Amniotic stem cell (primary cell): ENCODE measurements at regions not wholly inside any gene's neighbourhood (a gene's known extent, or its start where the extent isn't known, plus 50 kb on each side); places are given as distances from the start of the nearest gene placed in this dataset.

Source experiments
- DNase-seq: peaks from one replicate; lab custom pipeline; 2025; lab: John Stamatoyannopoulos, UW

DNA sequence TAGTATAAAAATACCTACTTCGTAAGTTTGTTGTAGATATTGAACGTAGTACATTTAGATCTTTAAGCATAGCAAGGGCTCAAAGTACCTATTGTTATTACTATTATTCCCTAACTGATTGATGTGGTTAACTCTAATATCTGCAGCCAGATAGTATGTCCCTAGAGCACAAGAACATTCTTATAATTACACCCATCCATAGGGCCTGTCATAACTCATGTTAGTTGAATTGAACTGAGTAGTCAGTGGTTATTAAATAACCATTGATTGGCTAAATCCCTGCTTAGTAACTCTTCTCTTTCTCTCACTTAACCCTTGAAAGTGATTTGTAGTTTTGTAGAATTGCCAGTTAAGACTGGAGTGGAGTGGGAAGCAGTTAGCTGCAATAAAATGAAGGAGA is 207.5 kb upstream of the HS3ST5 start:
- no peak for DNase-seq

GRCh38 chr6:114543696-114544095 is 200.9 kb upstream of the HS3ST5 start:
- no peak for DNase-seq

DNA sequence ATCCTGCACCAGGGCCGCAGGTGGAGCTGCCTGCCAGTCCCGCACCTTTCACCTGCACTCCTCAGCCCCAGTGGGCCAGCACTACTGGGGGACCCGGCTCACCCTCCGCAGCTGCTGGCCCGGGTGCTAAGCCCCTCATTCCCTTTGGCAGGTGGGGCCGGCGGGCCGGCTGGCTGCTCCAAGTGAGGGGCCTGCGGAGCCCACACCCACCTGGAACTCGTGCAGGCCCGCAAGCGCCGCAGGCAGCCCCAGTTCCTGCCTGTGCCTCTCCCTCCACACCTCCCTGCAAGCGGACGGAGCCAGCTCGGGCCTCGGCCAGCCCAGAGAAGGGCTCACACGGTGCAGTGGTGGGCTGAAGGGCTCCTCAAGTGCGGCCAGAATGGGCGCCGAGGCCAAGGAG is 199.0 kb upstream of the HS3ST5 start:
- DNase-seq = no peak

- no peak for DNase-seq
Measured at GRCh38 chr6:114537977-114538376, 195.2 kb upstream of the HS3ST5 start.

GRCh38 chr6:114534813-114535212 is 192.0 kb upstream of the HS3ST5 start:
- no peak for DNase-seq

DNA sequence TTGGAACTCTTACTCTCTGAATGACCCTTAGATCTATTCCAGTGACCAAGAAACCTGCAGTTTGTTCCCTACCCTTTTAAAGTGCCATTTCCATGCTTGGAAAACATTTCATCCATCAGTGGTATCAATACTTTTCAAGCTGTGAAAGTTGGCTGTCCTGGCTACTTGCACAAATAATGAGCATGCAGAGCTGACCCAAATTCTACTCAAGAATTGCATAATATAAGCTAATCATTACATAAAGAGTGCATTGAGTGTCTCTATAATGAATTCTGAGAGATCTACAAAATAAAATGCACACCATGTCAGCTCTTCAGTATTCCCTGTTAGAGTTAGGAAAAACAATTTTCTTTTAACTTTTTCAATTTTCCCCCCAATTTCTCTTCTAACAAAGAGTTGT is 181.3 kb upstream of the HS3ST5 start:
- no peak for DNase-seq

GRCh38 chr6:114523508-114523907 is 180.7 kb upstream of the HS3ST5 start:
- no peak for DNase-seq

- DNase-seq = no peak
Measured at GRCh38 chr6:114521926-114522325, 179.1 kb upstream of the HS3ST5 start.

DNA sequence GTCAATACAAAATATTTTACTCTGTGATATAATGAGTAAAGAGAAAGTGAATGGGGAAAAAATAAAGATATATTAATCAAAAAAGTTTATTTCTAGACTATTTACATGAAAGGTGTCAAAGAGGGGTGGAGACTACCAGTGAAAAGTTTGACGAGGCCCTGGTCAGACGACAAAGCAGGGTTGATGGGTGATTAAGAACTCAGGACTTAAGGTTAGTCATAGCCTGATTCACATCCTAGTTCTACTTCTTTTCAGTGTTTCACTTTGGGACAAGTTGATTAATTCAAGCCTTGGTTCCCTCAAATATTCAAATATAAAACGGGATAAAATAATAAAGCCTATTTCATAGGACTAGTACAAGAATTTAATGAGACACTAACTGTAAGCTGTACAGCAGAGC is 178.2 kb upstream of the HS3ST5 start:
- no peak for DNase-seq

DNA sequence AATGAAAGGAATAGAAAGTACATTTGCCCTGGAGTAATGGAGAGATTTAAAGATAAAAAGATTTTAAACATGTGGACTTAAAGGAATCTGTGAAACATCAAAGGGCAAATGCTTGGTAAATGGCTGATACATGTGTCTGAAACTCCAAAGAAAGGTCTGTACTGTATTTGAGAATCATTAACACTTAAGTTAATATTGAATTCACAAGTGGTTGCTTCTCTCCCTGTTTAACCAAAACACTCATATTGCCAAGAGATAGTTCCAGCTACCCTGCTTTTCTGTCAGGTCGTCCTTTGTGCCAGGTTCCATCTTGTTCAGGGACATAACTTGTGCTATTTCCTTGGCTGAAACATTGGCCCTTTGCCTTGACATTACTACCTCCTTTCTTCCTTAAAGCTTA is 171.3 kb upstream of the HS3ST5 start:
- DNase-seq = no peak

GRCh38 chr6:114471450-114471849 is 128.6 kb upstream of the HS3ST5 start:
- DNase-seq = no peak

DNA sequence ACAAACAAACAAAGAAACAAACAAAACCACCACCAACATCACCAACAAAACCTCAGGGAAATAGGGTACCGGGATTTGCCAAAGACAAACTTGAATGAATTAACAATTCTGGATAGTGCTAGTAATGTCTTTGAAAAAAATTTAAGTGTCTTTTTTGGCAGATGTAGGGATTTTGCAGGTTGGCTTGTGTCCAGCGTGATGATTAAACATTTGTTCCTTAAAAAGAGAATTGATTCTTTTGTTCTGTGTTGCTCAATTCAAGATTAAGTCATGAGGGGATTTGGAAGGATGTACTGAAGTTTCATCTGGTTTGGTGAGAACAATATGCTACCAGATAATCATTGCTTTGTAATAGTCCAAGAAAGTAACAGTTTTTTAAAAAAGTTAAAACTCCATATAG is 125.1 kb upstream of the HS3ST5 start:
- no peak for DNase-seq

- no peak for DNase-seq
Measured at GRCh38 chr6:114465511-114465910, 122.7 kb upstream of the HS3ST5 start.

- DNase-seq = no peak
Measured at GRCh38 chr6:114453737-114454276, 111.0 kb upstream of the HS3ST5 start.

DNA sequence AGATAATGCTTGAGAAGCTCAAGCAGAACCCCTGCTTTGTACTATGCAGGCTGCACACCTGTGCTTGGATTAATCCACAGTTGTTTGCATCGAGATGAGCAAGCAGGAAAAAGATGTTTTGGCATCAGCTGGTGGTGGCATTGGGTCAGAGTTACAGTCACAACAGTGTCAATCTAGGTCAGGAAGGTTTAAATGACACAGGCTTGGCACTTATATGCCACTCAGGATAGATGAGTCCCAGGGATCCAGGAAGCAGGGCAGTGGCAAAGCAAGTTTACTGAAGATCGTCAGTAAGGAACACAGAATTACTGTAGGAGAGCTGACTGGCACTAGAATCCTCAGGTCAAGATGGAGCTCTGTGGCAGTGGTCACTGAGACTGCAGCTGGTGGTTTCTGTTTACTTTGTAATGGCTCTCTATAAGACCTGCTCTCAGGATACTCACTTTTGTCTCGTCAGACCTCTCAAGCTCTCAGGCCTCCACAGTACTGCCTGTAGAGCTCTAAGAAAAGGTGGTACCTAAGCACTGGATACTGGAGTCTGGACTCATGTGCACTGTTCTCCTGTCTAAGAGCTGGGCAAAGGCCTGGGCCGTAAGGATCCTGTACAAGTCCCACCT is 110.1 kb upstream of the HS3ST5 start:
- DNase-seq = no peak

GRCh38 chr6:114450631-114451030 is 107.8 kb upstream of the HS3ST5 start:
- DNase-seq = no peak

GRCh38 chr6:114449659-114450058 is 106.8 kb upstream of the HS3ST5 start:
- no peak for DNase-seq

DNA sequence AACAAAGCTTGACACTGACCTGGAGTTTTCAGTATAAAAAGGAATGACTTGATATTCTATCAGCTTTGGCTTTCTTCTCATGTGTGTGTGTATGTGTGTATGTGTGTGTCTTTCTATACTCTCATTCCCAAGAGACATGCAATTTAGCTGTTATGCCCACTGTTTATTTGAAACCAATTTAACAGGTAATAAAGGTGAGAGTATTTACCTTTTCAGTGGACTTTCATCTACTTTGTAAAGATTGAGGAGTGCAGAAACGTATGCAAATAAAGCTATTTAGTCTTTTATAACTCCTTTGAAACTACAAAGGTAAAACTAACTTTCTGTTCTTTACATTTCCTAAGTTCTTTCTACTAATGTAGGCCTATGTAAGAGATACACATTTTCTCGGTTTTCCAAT is 103.5 kb upstream of the HS3ST5 start:
- DNase-seq = no peak

DNA sequence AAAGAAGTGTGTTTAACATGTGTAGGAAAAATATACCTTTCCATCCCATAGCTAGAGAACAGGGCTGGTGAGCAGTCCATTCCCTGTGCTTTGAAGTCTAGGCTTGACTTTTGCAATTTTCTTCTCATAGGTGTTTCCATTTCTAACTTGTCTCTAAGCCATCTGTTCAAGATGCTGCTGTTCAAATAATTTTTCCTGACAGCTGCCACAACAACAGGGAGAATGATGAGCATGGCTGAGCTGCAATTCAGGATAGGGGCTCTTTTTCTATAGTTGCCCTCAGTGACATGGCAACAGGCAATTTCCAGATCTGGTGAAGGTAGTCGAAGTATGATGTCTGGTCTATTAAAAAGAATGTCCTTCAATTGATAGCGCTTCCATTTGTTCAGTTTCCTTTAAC is 103.0 kb upstream of the HS3ST5 start:
- no peak for DNase-seq

GRCh38 chr6:114439411-114439810 is 96.6 kb upstream of the HS3ST5 start:
- no peak for DNase-seq

GRCh38 chr6:114437235-114437634 is 94.4 kb upstream of the HS3ST5 start:
- DNase-seq = no peak

GRCh38 chr6:114436691-114437090 is 93.9 kb upstream of the HS3ST5 start:
- DNase-seq = no peak

- DNase-seq = no peak
Measured at GRCh38 chr6:114435985-114436384, 93.2 kb upstream of the HS3ST5 start.

DNA sequence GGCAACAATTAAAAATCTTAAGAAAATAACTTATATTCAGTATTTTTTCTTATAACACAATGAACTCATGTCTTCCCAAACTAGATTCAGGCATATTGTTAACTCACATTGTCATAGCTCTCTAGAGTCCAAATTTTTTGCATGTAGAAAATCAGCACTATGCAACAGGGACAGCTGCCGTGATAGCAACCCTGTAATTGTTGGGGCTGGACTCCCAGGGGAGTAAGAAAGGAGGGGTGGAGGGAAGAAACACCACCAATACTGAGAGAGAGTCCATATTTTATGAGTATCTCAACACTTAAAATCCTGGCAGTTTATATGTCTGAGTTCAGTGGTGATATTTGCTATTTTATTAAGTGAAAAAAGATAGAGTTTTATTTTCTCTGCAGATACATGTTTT is 89.6 kb upstream of the HS3ST5 start:
- no peak for DNase-seq
